ENCODE measurements at regions not wholly inside any gene's neighbourhood (a gene's known extent, or its start where the extent isn't known, plus 50 kb on each side); places are given as distances from the start of the nearest gene placed in this dataset.

GRCh38 chr12:88925454-88925853 lies 345.2 kb upstream of the KITLG start:
- H3K36me3 ChIP-seq (ENCODE audit: control insufficient read depth, insufficient read depth, low read length) = no peaks in the 10 kb centered on the region
- POLR2A ChIA-PET = no interaction called here
- H3K9me3 Mint-ChIP-seq (ENCODE audit: unreplicated experiment) = no peaks in the 10 kb centered on the region
- H3K27me3 ChIP-seq (replicated peaks; ENCODE audit: control insufficient read depth, insufficient read depth, low read length) = no peaks in the 10 kb centered on the region
- no peaks in the 10 kb centered on the region for H3K27me3 Mint-ChIP-seq (ENCODE audit: insufficient read depth, unreplicated experiment)
- peaks cover 85% of the 10 kb centered on the region for H3K4me1 ChIP-seq
- peak overlapping the region; percentile 80 for H3K27ac Mint-ChIP-seq (ENCODE audit: unreplicated experiment)
- TF ChIP-seq CTCF (IDR thresholded peaks at IDR 0.05; ENCODE audit: insufficient read depth in 1 of 2, low read depth in 1 of 2, low read length in 1 of 2, severe bottlenecking in 1 of 2, unreplicated experiment in 1 of 2) = no peak
- TSS peak; percentile 69 for BruUV-seq (replicated peaks)
- peak overlapping the region; percentile 40 for H3K4me3 Mint-ChIP-seq (ENCODE audit: unreplicated experiment)
- no peak overlapping the region for H3K4me3 ChIP-seq (ENCODE audit: low read depth, low read length)
- DNase-seq = no peak
- peaks cover 14% of the 10 kb centered on the region for H3K36me3 Mint-ChIP-seq (ENCODE audit: insufficient read depth, unreplicated experiment)
- CTCF ChIA-PET = no interaction called here
- H3K4me1 Mint-ChIP-seq (ENCODE audit: low read depth, unreplicated experiment) = peaks cover 52% of the 10 kb centered on the region
- intact Hi-C loops (cut with micrococcal nuclease; ENCODE audit: unreplicated experiment) = loop anchor here (10.0 kb wide), 2 partner anchors 291 to 429 kb away; partner anchors contain the start of gene DUSP6
- H3K9me3 ChIP-seq = no peaks in the 10 kb centered on the region

DNA sequence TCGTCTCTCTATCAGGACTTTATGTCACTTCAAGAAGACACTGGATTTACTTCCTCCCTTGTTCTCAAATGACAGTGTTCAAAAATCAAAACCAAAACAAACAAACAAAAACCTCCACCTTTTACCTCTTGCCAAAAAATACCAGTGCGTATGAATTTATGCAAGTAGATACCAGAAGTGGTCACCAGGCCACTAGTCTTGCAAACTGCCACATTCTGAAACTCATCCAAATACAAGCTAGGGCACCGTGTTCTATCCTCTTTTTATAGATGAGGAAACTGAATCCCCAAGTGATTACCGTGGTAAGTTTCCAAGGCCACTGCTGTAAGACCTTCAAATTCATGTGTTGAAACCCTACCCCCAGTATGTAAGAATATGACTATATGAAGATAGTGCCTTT lies 343.9 kb upstream of the KITLG start:
- Mint-ChIP-seq H3K36me3 (ENCODE audit: insufficient read depth, unreplicated experiment) (peaks cover 19% of the 10 kb centered on the region), H3K27me3 (ENCODE audit: insufficient read depth, unreplicated experiment) (no peaks in the 10 kb centered on the region), H3K27ac (ENCODE audit: unreplicated experiment) (peak overlapping the region; percentile 79), H3K9me3 (ENCODE audit: unreplicated experiment) (no peaks in the 10 kb centered on the region), H3K4me1 (ENCODE audit: low read depth, unreplicated experiment) (peaks cover 47% of the 10 kb centered on the region), H3K4me3 (ENCODE audit: unreplicated experiment) (no peak overlapping the region)
- H3K9me3 ChIP-seq = peaks cover 4% of the 10 kb centered on the region
- CTCF ChIA-PET = no interaction called here
- DNase-seq = no peak
- no peaks in the 10 kb centered on the region for H3K27me3 ChIP-seq (replicated peaks; ENCODE audit: control insufficient read depth, insufficient read depth, low read length)
- TF ChIP-seq CTCF (IDR thresholded peaks at IDR 0.05; ENCODE audit: insufficient read depth in 1 of 2, low read depth in 1 of 2, low read length in 1 of 2, severe bottlenecking in 1 of 2, unreplicated experiment in 1 of 2) = no peak
- no TSS peak for BruUV-seq (replicated peaks)
- no peak overlapping the region for H3K4me3 ChIP-seq (ENCODE audit: low read depth, low read length)
- peaks cover 72% of the 10 kb centered on the region for H3K4me1 ChIP-seq
- intact Hi-C loops (cut with micrococcal nuclease; ENCODE audit: unreplicated experiment) = loop anchor here (10.0 kb wide), 2 partner anchors 289 to 431 kb away; partner anchors contain the start of gene DUSP6
- H3K36me3 ChIP-seq (ENCODE audit: control insufficient read depth, insufficient read depth, low read length) = no peaks in the 10 kb centered on the region
- POLR2A ChIA-PET = no interaction called here

GRCh38 chr12:88923631-88924030 lies 343.4 kb upstream of the KITLG start:
- no peaks in the 10 kb centered on the region for H3K9me3 Mint-ChIP-seq (ENCODE audit: unreplicated experiment)
- Histone ChIP-seq H3K36me3 (ENCODE audit: control insufficient read depth, insufficient read depth, low read length) (no peaks in the 10 kb centered on the region), H3K27me3 (replicated peaks; ENCODE audit: control insufficient read depth, insufficient read depth, low read length) (no peaks in the 10 kb centered on the region), H3K4me1 (peaks cover 68% of the 10 kb centered on the region), H3K9me3 (peaks cover 7% of the 10 kb centered on the region), H3K4me3 (ENCODE audit: low read depth, low read length) (no peak overlapping the region)
- no peak for TF ChIP-seq CTCF (IDR thresholded peaks at IDR 0.05; ENCODE audit: insufficient read depth in 1 of 2, low read depth in 1 of 2, low read length in 1 of 2, severe bottlenecking in 1 of 2, unreplicated experiment in 1 of 2)
- POLR2A ChIA-PET = no interaction called here
- CTCF ChIA-PET = no interaction called here
- no peak overlapping the region for H3K4me3 Mint-ChIP-seq (ENCODE audit: unreplicated experiment)
- DNase-seq = no peak
- H3K27ac Mint-ChIP-seq (ENCODE audit: unreplicated experiment) = peak overlapping the region; percentile 79
- peaks cover 19% of the 10 kb centered on the region for H3K36me3 Mint-ChIP-seq (ENCODE audit: insufficient read depth, unreplicated experiment)
- intact Hi-C loops (cut with micrococcal nuclease; ENCODE audit: unreplicated experiment) = loop anchor here (10.0 kb wide), 2 partner anchors 289 to 431 kb away; partner anchors contain the start of gene DUSP6
- peaks cover 47% of the 10 kb centered on the region for H3K4me1 Mint-ChIP-seq (ENCODE audit: low read depth, unreplicated experiment)
- H3K27me3 Mint-ChIP-seq (ENCODE audit: insufficient read depth, unreplicated experiment) = no peaks in the 10 kb centered on the region
- no TSS peak for BruUV-seq (replicated peaks)

Data from Caco-2 (cell line).